Endothelial cell (in vitro differentiated cells): ENCODE measurements at regions not wholly inside any gene's neighbourhood (a gene's known extent, or its start where the extent isn't known, plus 50 kb on each side); places are given as distances from the start of the nearest gene placed in this dataset.

Source experiments
- DNase-seq: peaks from one replicate; pipeline ENCODE4 v3.0.0; 2021; ENCODE audit warnings: low spot score
- H3K27ac Mint-ChIP-seq: one replicate; pipeline ENCODE4 v1.8.0; 2021; ENCODE audit warnings: mixed read lengths, inconsistent platforms; ENCODE audit not compliant: unreplicated experiment
- H3K27me3 Mint-ChIP-seq: one replicate; pipeline ENCODE4 v1.8.0; 2021; ENCODE audit warnings: mild to moderate bottlenecking, moderate library complexity, mixed read lengths, inconsistent platforms; ENCODE audit not compliant: unreplicated experiment
- H3K36me3 Mint-ChIP-seq: one replicate; pipeline ENCODE4 v1.8.0; 2021; ENCODE audit warnings: mild to moderate bottlenecking, low read depth, mixed read lengths, inconsistent platforms; ENCODE audit not compliant: unreplicated experiment
- H3K4me1 Mint-ChIP-seq: one replicate; pipeline ENCODE4 v1.8.0; 2021; ENCODE audit warnings: mild to moderate bottlenecking, mixed read lengths, inconsistent platforms; ENCODE audit not compliant: unreplicated experiment
- H3K4me3 Mint-ChIP-seq: one replicate; pipeline ENCODE4 v1.8.0; 2021; ENCODE audit warnings: mild to moderate bottlenecking, mixed read lengths, inconsistent platforms; ENCODE audit not compliant: unreplicated experiment
- H3K9me3 Mint-ChIP-seq: one replicate; pipeline ENCODE4 v1.8.0; 2021; ENCODE audit warnings: mixed read lengths, inconsistent platforms; ENCODE audit not compliant: unreplicated experiment
- CTCF ChIP-seq: fragments of 200-600 bp; sonication (generic); IDR thresholded peaks from one replicate; pipeline ENCODE4 v1.5.0; 2021; ENCODE audit warnings: antibody characterized with exemption; ENCODE audit not compliant: unreplicated experiment

- Mint-ChIP-seq H3K27ac (peak overlapping the region; percentile 90), H3K36me3 (no peaks in the 10 kb centered on the region), H3K4me1 (peaks cover 13% of the 10 kb centered on the region), H3K27me3 (peaks cover 1% of the 10 kb centered on the region), H3K4me3 (no peak overlapping the region), H3K9me3 (no peaks in the 10 kb centered on the region)
- TF ChIP-seq CTCF = no peak
- DNase-seq = no peak
Measured at GRCh38 chr2:187011206-187011832, 162.3 kb upstream of the ZSWIM2 start.

GRCh38 chr2:187009483-187010239 is 160.7 kb upstream of the ZSWIM2 start:
- H3K27me3 Mint-ChIP-seq = peaks cover 1% of the 10 kb centered on the region
- no peak for DNase-seq
- no peaks in the 10 kb centered on the region for H3K9me3 Mint-ChIP-seq
- no peak overlapping the region for H3K27ac Mint-ChIP-seq
- H3K4me1 Mint-ChIP-seq = peaks cover 13% of the 10 kb centered on the region
- no peak for TF ChIP-seq CTCF
- H3K36me3 Mint-ChIP-seq = no peaks in the 10 kb centered on the region
- no peak overlapping the region for H3K4me3 Mint-ChIP-seq

DNA sequence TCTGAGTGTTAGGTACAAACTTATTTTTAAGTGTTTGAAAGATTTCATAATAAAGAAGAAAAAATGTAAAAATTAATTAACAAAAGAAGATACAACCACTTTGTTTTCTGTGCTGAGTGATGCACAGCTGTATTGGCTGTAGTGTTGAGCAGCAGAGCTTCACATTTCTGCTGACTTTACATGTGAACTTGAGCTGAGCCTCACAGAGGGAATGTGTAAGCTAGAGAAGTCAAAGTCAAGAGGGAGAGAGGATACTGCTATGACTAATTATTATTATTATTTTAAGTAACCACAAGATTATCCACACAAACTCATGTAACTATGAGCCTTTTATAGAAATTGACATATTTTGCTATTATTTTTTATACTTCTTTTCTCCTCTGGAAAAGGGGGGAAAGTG is 159.1 kb upstream of the ZSWIM2 start:
- peaks cover 13% of the 10 kb centered on the region for H3K4me1 Mint-ChIP-seq

GRCh38 chr2:187003611-187004010 is 154.6 kb upstream of the ZSWIM2 start:
- no peak for DNase-seq
- no peak overlapping the region for H3K4me3 Mint-ChIP-seq
- H3K4me1 Mint-ChIP-seq = no peaks in the 10 kb centered on the region
- TF ChIP-seq CTCF = no peak
- peaks cover 12% of the 10 kb centered on the region for H3K36me3 Mint-ChIP-seq
- no peak overlapping the region for H3K27ac Mint-ChIP-seq
- no peaks in the 10 kb centered on the region for H3K27me3 Mint-ChIP-seq
- H3K9me3 Mint-ChIP-seq = no peaks in the 10 kb centered on the region

More for the DNA sequence above, 159.1 kb upstream of the ZSWIM2 start:
- DNase-seq = no peak
- H3K4me3 Mint-ChIP-seq = no peak overlapping the region
- no peak for TF ChIP-seq CTCF
- peaks cover 8% of the 10 kb centered on the region for H3K36me3 Mint-ChIP-seq
- no peaks in the 10 kb centered on the region for H3K9me3 Mint-ChIP-seq
- no peak overlapping the region for H3K27ac Mint-ChIP-seq
- H3K27me3 Mint-ChIP-seq = peaks cover 1% of the 10 kb centered on the region

DNA sequence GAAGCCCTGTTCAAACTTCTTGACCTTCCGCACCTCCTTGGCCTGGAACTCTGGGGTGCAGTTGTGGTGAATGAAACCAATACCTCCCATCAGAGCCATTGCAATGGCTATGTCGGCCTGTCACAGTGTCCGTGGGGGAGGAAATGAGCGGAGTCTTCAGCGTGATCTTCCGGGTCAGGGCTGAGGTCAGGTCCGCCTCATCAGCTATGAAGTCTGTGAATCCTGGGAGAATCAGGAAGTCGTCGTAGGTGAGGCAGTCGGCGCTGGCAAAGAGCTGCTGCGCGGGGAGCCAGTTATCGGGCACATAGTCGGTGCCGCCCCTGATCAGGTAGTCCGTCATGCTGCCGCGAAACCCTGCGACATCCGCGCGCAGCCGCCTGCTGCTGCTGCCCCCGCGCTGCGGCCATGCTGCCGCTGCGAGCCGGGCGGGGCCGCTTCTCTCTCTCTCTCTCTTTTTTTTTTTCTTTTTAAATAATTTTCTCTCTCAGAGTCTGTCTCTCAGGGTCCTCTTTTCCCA is 154.1 kb upstream of the ZSWIM2 start:
- Mint-ChIP-seq H3K4me1 (no peaks in the 10 kb centered on the region), H3K27ac (no peak overlapping the region), H3K4me3 (no peak overlapping the region), H3K27me3 (no peaks in the 10 kb centered on the region), H3K9me3 (no peaks in the 10 kb centered on the region), H3K36me3 (peaks cover 12% of the 10 kb centered on the region)
- no peak for DNase-seq
- no peak for TF ChIP-seq CTCF
